ENCODE measurements at regions not wholly inside any gene's neighbourhood (a gene's known extent, or its start where the extent isn't known, plus 50 kb on each side); places are given as distances from the start of the nearest gene placed in this dataset.

DNA sequence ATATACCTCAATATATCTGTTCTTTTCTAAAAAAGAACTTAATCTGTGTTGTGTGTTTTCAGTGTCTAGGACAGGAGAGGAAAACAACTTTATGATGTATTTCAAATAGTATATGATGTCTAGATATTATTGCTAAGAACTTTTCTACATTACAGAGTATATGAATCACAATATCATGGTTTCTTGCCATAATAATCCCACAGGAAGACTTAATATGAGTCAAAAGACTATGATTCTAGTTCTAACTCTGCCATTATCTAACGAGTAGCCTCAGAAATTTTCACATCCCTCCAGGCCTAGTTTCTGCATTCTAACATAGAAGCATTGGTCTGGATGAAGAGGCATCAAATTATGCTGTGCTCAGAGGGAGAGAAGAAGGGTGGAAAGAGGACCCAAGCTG is 107.7 kb upstream of the SPRED1 start:
- no peak for TF ChIP-seq EZH2phosphoT487 (conservative IDR thresholded peaks at IDR 0.05; ENCODE audit: low read length)
- TF ChIP-seq, protein P1, sequence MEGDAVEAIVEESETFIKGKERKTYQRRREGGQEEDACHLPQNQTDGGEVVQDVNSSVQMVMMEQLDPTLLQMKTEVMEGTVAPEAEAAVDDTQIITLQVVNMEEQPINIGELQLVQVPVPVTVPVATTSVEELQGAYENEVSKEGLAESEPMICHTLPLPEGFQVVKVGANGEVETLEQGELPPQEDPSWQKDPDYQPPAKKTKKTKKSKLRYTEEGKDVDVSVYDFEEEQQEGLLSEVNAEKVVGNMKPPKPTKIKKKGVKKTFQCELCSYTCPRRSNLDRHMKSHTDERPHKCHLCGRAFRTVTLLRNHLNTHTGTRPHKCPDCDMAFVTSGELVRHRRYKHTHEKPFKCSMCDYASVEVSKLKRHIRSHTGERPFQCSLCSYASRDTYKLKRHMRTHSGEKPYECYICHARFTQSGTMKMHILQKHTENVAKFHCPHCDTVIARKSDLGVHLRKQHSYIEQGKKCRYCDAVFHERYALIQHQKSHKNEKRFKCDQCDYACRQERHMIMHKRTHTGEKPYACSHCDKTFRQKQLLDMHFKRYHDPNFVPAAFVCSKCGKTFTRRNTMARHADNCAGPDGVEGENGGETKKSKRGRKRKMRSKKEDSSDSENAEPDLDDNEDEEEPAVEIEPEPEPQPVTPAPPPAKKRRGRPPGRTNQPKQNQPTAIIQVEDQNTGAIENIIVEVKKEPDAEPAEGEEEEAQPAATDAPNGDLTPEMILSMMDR (IDR thresholded peaks at IDR 0.05; ENCODE audit: insufficient read depth, low read length, poor library complexity, severe bottlenecking), result no peak
